Neural crest cell (in vitro differentiated cells): ENCODE measurements at regions not wholly inside any gene's neighbourhood (a gene's known extent, or its start where the extent isn't known, plus 50 kb on each side); places are given as distances from the start of the nearest gene placed in this dataset.

Source experiments
- DNase-seq: peaks from one replicate; pipeline ENCODE4 v3.0.0; 2021; ENCODE audit warnings: low read depth, mixed read lengths, low spot score
- H3K27ac Mint-ChIP-seq: one replicate; pipeline ENCODE4 v1.8.0; 2021; ENCODE audit warnings: mild to moderate bottlenecking, mixed read lengths; ENCODE audit not compliant: unreplicated experiment
- H3K27me3 Mint-ChIP-seq: 2 replicates; pipeline ENCODE4 v1.8.0; 2021; ENCODE audit warnings: low read depth, mild to moderate bottlenecking, mixed read lengths
- H3K36me3 Mint-ChIP-seq: 2 replicates; pipeline ENCODE4 v1.8.0; 2021; ENCODE audit warnings: low read depth, mild to moderate bottlenecking, mixed read lengths
- H3K4me1 Mint-ChIP-seq: 2 replicates; pipeline ENCODE4 v1.8.0; 2021; ENCODE audit warnings: mixed read lengths
- H3K4me3 Mint-ChIP-seq: one replicate; pipeline ENCODE4 v1.8.0; 2021; ENCODE audit warnings: mild to moderate bottlenecking, mixed read lengths
- H3K9me3 Mint-ChIP-seq: 2 replicates; pipeline ENCODE4 v1.8.0; 2021; ENCODE audit warnings: mixed read lengths
- TF ChIP-seq, protein P1 (sequence below): fragments of 200-600 bp; sonication (generic); conservative IDR thresholded peaks from 2 replicates; pipeline ENCODE4 v1.5.0; 2021; ENCODE audit warnings: antibody characterized with exemption, mild to moderate bottlenecking

DNA sequence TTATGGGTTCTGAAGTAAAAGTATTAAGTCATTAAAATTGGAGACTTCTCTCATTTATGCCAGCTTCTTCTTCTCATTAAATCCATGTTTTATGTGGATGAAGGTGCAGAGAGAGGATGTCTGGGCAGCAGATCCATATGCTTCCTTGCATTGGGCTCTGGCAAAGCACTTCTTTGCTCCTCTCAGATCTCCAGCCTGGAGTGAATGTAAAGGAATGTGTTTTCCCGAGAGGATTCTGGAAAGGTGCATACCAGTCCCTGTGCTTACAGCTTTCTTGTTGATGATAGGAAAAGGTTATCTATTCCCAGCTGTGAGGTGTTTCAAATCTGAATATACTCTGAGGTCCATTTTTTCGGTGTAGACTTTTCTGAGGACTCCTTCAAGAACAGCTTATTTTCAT lies 79.9 kb upstream of the PEX5L start:
- TF ChIP-seq, protein P1, sequence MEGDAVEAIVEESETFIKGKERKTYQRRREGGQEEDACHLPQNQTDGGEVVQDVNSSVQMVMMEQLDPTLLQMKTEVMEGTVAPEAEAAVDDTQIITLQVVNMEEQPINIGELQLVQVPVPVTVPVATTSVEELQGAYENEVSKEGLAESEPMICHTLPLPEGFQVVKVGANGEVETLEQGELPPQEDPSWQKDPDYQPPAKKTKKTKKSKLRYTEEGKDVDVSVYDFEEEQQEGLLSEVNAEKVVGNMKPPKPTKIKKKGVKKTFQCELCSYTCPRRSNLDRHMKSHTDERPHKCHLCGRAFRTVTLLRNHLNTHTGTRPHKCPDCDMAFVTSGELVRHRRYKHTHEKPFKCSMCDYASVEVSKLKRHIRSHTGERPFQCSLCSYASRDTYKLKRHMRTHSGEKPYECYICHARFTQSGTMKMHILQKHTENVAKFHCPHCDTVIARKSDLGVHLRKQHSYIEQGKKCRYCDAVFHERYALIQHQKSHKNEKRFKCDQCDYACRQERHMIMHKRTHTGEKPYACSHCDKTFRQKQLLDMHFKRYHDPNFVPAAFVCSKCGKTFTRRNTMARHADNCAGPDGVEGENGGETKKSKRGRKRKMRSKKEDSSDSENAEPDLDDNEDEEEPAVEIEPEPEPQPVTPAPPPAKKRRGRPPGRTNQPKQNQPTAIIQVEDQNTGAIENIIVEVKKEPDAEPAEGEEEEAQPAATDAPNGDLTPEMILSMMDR: no peak
- H3K27me3 Mint-ChIP-seq: no peaks in the 10 kb centered on the region
- no peak overlapping the region for H3K4me3 Mint-ChIP-seq
- peaks cover 8% of the 10 kb centered on the region for H3K4me1 Mint-ChIP-seq
- no peaks in the 10 kb centered on the region for H3K36me3 Mint-ChIP-seq
- no peaks in the 10 kb centered on the region for H3K9me3 Mint-ChIP-seq
- no peak overlapping the region for H3K27ac Mint-ChIP-seq
- DNase-seq: no peak

DNA sequence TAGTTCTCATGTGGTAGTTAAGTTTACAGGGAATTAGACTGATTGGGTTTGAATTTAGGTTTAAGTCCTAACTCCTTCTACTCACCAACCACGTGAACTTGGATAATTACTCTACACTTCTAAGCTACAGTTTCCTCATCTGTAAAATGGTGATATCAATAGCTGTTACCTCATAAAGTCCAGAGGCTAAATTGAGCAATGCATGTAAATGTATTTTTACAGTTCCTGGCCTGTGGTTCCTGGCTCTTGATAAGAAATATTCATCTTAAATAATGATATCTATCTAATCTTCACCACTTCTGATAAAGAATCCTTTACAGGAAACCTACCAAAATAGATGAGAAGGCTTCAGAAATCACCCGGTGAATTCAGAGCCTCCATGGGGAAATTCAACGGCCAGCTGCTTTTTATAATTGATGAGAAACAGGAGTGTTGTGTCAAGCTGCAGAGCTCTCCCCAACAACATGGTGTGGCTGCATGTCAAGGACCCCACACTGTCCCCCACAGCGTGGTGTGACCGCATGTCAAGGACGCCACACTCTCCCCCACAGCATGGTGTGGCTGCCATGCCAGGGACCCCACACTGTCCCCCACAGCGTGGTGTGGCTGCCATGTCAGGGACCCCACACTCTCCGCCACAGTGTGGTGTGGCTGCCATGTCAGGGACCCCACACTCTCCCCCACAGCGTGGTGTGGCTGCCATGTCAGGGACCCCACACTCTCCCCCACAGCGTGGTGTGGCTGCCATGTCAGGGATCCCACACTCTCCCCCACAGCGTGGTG lies 80.8 kb upstream of the PEX5L start:
- TF ChIP-seq, protein P1: no peak
- H3K27me3 Mint-ChIP-seq: no peaks in the 10 kb centered on the region
- peaks cover 8% of the 10 kb centered on the region for H3K4me1 Mint-ChIP-seq
- no peak for DNase-seq
- no peaks in the 10 kb centered on the region for H3K9me3 Mint-ChIP-seq
- H3K27ac Mint-ChIP-seq: no peak overlapping the region
- H3K36me3 Mint-ChIP-seq: no peaks in the 10 kb centered on the region
- H3K4me3 Mint-ChIP-seq: no peak overlapping the region

DNA sequence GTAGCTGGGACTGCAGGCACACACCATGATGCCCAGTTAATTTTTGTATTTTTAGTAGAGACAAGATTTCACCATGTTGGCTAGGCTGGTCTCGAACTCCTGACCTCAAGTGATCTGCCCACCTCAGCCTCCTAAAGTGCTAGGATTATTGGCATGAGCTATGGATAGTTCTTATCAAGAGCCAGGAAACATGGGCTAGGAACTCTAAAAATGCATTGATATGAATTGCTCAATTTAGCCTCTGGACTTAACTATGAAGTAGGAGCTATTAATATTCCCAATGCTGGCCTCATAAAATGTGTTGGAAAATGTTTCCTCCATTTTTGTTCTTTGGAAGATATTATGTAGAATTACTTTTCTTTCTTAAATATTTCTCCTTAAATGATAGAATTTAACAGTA lies 82.8 kb upstream of the PEX5L start:
- Mint-ChIP-seq H3K27me3 (no peaks in the 10 kb centered on the region), H3K27ac (no peak overlapping the region), H3K9me3 (peaks cover 4% of the 10 kb centered on the region), H3K36me3 (peaks cover 3% of the 10 kb centered on the region), H3K4me3 (no peak overlapping the region), H3K4me1 (peaks cover 8% of the 10 kb centered on the region)
- TF ChIP-seq, protein P1: no peak
- DNase-seq: no peak

GRCh38 chr3:180123928-180124327 lies 87.2 kb upstream of the PEX5L start:
- TF ChIP-seq, protein P1: no peak
- DNase-seq: no peak

DNA sequence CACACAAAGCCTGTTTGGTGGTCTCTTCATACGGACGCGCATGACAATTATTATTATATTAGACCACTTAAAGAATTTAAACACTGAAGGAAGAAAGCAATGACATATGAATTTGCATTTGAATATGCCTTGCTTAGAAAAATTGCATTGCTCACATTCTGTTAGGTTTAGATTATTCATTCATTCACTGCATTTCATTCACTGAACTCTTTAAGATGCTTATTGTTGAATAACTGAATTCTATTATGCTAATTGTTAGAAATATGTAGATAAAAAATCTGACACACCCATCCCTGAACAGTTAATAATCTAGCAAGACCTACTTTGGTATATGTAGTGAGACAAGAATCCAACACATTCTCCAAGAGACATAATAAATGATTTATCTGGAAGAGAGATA lies 94.4 kb upstream of the PEX5L start:
- DNase-seq: no peak
- H3K27ac Mint-ChIP-seq: no peak overlapping the region
- H3K4me3 Mint-ChIP-seq: no peak overlapping the region
- TF ChIP-seq, protein P1: no peak
- H3K4me1 Mint-ChIP-seq: no peaks in the 10 kb centered on the region
- H3K27me3 Mint-ChIP-seq: no peaks in the 10 kb centered on the region
- peaks cover 8% of the 10 kb centered on the region for H3K9me3 Mint-ChIP-seq
- no peaks in the 10 kb centered on the region for H3K36me3 Mint-ChIP-seq

More at GRCh38 chr3:180123928-180124327, 87.2 kb upstream of the PEX5L start:
- Mint-ChIP-seq H3K36me3 (peaks cover 3% of the 10 kb centered on the region), H3K4me1 (no peaks in the 10 kb centered on the region), H3K27me3 (no peaks in the 10 kb centered on the region), H3K27ac (no peak overlapping the region), H3K9me3 (peaks cover 12% of the 10 kb centered on the region), H3K4me3 (no peak overlapping the region)
